Activated B cell treated with CpG ODN at 0.5 μM for 24 hours (primary cell): ENCODE measurements at regions not wholly inside any gene's neighbourhood (a gene's known extent, or its start where the extent isn't known, plus 50 kb on each side); places are given as distances from the start of the nearest gene placed in this dataset.

Experiments
- ATAC-seq: fragments of 200-7000 bp; cut with Tn5 transposase; one replicate; pipeline ENCODE4 v1.10.0; 2021; ENCODE audit warnings: low read depth, mild to moderate bottlenecking, moderate library complexity
- CTCF ChIA-PET: fragments of 350-600 bp; sonication (Branson Sonifier 250); formaldehyde crosslinking; loops from one replicate; lab custom pipeline; 2021; ENCODE audit warnings: antibody characterized with exemption; lab: Charles Lee
- POLR2A ChIA-PET: fragments of 350-600 bp; sonication (Branson Sonifier 250); formaldehyde crosslinking; loops from one replicate; lab custom pipeline; 2021; ENCODE audit warnings: antibody characterized with exemption; lab: Charles Lee
- DNase-seq: peaks from one replicate; pipeline ENCODE4 v3.0.0; 2022
- H3K27ac Mint-ChIP-seq: one replicate; pipeline ENCODE4 v1.8.0; 2020; ENCODE audit warnings: mixed read lengths
- H3K27me3 Mint-ChIP-seq: one replicate; pipeline ENCODE4 v1.8.0; 2021; ENCODE audit warnings: mixed read lengths
- H3K36me3 Mint-ChIP-seq: one replicate; pipeline ENCODE4 v1.8.0; 2021; ENCODE audit warnings: low read depth, mixed read lengths
- H3K4me1 Mint-ChIP-seq: one replicate; pipeline ENCODE4 v1.8.0; 2021; ENCODE audit warnings: mixed read lengths
- H3K4me3 Mint-ChIP-seq: one replicate; pipeline ENCODE4 v1.8.0; 2020; ENCODE audit warnings: mild to moderate bottlenecking, mixed read lengths
- H3K9me3 Mint-ChIP-seq: one replicate; pipeline ENCODE4 v1.8.0; 2020; ENCODE audit warnings: mixed read lengths
- intact Hi-C: fragments of 100-400 bp; cut with micrococcal nuclease; formaldehyde crosslinking; loops from one replicate; pipeline ENCODE4 v1.15.1; 2024
- TF ChIP-seq, protein P1 (sequence below): fragments of 200-600 bp; IDR thresholded peaks from one replicate; pipeline ENCODE4 v1.8.0; 2022; ENCODE audit warnings: antibody characterized with exemption, mild to moderate bottlenecking

DNA sequence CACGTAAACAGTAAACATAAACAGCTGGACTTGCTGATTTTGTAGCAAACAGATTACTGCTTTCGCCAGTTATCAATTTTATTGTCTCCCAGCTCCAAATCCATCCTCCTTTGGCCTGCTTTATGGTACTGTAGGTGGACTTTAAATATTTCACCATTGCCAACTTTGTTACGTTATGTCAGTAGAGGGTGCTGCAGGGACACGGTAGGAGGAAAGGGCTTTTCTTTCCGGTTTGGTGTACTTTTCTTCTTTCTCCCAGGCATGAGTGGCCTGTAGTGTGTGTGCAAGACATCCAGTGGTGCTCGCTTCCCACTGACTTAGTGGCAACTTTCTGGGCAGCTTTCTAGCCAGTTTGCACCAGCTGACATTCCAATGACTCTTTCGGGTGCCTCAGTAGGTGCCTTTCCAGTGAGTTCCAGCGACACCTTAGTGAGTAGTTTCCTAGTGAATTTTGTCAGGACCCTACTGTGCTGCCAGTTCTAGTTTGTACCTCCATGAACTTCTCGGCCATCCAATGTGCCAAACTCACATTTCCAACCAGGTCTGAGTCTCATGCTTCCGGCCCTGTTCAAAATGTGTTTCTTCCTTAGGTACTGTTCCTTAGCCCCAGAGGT, 267.6 kb upstream of the TENM4 start:
- ChIA-PET POLR2A (no interaction called here), CTCF (no interaction called here)
- ATAC-seq (no peak), DNase-seq (no peak)
- no peak overlapping the region for H3K4me3 Mint-ChIP-seq
- H3K27ac Mint-ChIP-seq = no peak overlapping the region
- TF ChIP-seq, protein P1, sequence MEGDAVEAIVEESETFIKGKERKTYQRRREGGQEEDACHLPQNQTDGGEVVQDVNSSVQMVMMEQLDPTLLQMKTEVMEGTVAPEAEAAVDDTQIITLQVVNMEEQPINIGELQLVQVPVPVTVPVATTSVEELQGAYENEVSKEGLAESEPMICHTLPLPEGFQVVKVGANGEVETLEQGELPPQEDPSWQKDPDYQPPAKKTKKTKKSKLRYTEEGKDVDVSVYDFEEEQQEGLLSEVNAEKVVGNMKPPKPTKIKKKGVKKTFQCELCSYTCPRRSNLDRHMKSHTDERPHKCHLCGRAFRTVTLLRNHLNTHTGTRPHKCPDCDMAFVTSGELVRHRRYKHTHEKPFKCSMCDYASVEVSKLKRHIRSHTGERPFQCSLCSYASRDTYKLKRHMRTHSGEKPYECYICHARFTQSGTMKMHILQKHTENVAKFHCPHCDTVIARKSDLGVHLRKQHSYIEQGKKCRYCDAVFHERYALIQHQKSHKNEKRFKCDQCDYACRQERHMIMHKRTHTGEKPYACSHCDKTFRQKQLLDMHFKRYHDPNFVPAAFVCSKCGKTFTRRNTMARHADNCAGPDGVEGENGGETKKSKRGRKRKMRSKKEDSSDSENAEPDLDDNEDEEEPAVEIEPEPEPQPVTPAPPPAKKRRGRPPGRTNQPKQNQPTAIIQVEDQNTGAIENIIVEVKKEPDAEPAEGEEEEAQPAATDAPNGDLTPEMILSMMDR = no peak
- H3K27me3 Mint-ChIP-seq = no peaks in the 10 kb centered on the region
- H3K9me3 Mint-ChIP-seq = peaks cover 16% of the 10 kb centered on the region
- H3K36me3 Mint-ChIP-seq = no peaks in the 10 kb centered on the region
- intact Hi-C loops = no loop called here
- no peaks in the 10 kb centered on the region for H3K4me1 Mint-ChIP-seq

DNA sequence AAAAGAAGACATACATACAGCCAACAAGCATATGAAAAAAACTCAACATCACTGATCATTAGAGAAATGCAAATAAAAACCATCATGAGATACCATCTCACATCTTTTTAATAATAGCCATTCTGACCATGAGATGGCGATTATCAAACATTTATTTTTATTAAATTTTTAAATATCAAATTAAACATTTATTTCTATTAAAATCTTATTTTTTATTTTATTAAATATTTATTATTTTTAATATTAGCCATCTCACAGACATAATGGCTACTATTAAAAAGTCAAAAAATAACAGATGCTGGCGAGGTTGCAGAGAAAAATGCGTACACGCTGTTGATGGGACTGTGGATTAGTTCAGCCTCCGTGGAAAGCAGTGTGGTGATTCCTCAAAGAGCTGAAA, 264.8 kb upstream of the TENM4 start:
- intact Hi-C loops = no loop called here
- TF ChIP-seq, protein P1 = no peak
- no peak overlapping the region for H3K4me3 Mint-ChIP-seq
- CTCF ChIA-PET = no interaction called here
- POLR2A ChIA-PET = no interaction called here
- DNase-seq (no peak), ATAC-seq (no peak)
- H3K27ac Mint-ChIP-seq = no peak overlapping the region
- no peaks in the 10 kb centered on the region for H3K27me3 Mint-ChIP-seq
- H3K9me3 Mint-ChIP-seq = peaks cover 13% of the 10 kb centered on the region
- H3K36me3 Mint-ChIP-seq = no peaks in the 10 kb centered on the region
- H3K4me1 Mint-ChIP-seq = no peaks in the 10 kb centered on the region

DNA sequence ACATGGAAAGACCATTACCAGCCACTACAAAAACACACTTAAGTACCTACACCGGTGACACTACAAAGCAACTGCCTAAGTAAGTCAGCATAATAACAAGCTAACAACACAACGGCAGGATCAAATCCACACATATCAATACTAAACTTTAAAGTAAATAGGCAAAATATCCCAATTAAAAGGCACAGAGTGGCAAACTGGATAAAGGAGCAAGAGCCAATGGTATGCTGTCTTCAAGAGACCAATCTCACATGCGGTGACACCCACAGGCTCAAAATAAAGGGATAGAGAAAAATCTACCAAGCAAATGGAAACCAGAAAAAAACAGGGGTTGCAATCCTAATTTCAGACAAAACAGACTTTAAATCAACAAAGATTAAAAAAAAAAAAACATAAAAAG, 261.5 kb upstream of the TENM4 start:
- Mint-ChIP-seq H3K36me3 (no peaks in the 10 kb centered on the region), H3K4me3 (no peak overlapping the region), H3K27ac (no peak overlapping the region), H3K4me1 (no peaks in the 10 kb centered on the region), H3K9me3 (peaks cover 13% of the 10 kb centered on the region), H3K27me3 (no peaks in the 10 kb centered on the region)
- TF ChIP-seq, protein P1 = no peak
- ATAC-seq (no peak), DNase-seq (no peak)
- POLR2A ChIA-PET = no interaction called here
- intact Hi-C loops = no loop called here
- CTCF ChIA-PET = no interaction called here

- TF ChIP-seq, protein P1 = no peak
- H3K27me3 Mint-ChIP-seq = no peaks in the 10 kb centered on the region
- no peaks in the 10 kb centered on the region for H3K36me3 Mint-ChIP-seq
- ChIA-PET CTCF (no interaction called here), POLR2A (no interaction called here)
- ATAC-seq (no peak), DNase-seq (no peak)
- no peak overlapping the region for H3K4me3 Mint-ChIP-seq
- peaks cover 13% of the 10 kb centered on the region for H3K9me3 Mint-ChIP-seq
- no peak overlapping the region for H3K27ac Mint-ChIP-seq
- intact Hi-C loops = no loop called here
- no peaks in the 10 kb centered on the region for H3K4me1 Mint-ChIP-seq
Measured at GRCh38 chr11:79699246-79699645, 258.4 kb upstream of the TENM4 start.

DNA sequence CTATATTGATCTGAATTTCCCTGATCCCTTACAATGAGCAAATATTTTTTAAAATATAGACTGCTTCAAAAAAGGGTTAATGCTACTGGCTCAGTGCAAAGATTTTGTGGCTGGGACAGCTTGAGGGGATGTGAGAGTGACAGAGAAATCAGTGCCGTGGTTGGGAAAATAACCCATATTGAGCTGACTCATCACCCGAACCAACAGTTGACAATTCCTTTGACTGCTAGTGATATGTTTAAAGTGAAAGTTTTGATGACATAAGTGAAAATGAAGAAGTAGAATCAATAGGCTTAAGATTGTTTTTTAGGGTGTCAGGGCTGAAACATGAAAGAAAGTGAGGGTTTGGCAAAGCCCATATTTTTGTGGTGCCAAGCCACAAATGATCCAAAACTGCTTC, 257.1 kb upstream of the TENM4 start:
- TF ChIP-seq, protein P1 = no peak
- H3K27ac Mint-ChIP-seq = no peak overlapping the region
- no peak overlapping the region for H3K4me3 Mint-ChIP-seq
- H3K36me3 Mint-ChIP-seq = no peaks in the 10 kb centered on the region
- intact Hi-C loops = no loop called here
- ChIA-PET POLR2A (no interaction called here), CTCF (no interaction called here)
- H3K9me3 Mint-ChIP-seq = peaks cover 13% of the 10 kb centered on the region
- no peaks in the 10 kb centered on the region for H3K4me1 Mint-ChIP-seq
- no peak for ATAC-seq
- no peak for DNase-seq
- H3K27me3 Mint-ChIP-seq = no peaks in the 10 kb centered on the region
